Islet of Langerhans (tissue), 1 donor: ENCODE measurements at regions not wholly inside any gene's neighbourhood (a gene's known extent, or its start where the extent isn't known, plus 50 kb on each side); places are given as distances from the start of the nearest gene placed in this dataset.
"Not testable (repeated sequence)": the region's sequence is repeated elsewhere in the genome, so short reads cannot be mapped to it uniquely, and the experiment has no call there.

ENCODE experiments used
- FAIRE-seq: peaks from one replicate; lab custom pipeline; 2011; peaks lifted over from hg19 to GRCh38; lab: Jason Lieb, UNC

- no peak for FAIRE-seq
These were observed 1290.8 kb downstream of the NCAM2 start for GRCh38 chr21:22288885-22289499.

- no peak for FAIRE-seq
These were observed 1293.9 kb downstream of the NCAM2 start for GRCh38 chr21:22292144-22292543.

- FAIRE-seq, result no peak
These were observed 1299.4 kb downstream of the NCAM2 start for GRCh38 chr21:22297575-22297974.

GRCh38 chr21:22311741-22312462, 1313.7 kb downstream of the NCAM2 start:
- FAIRE-seq, result no peak

- FAIRE-seq, result no peak
These were observed 1316.8 kb downstream of the NCAM2 start for GRCh38 chr21:22314963-22315362.

- no peak for FAIRE-seq
These were observed 1321.2 kb downstream of the NCAM2 start for GRCh38 chr21:22319435-22319834.

- FAIRE-seq, result no peak
These were observed 1344.7 kb downstream of the NCAM2 start for GRCh38 chr21:22342889-22343288.

- FAIRE-seq, result no peak
These were observed 1345.1 kb downstream of the NCAM2 start for GRCh38 chr21:22343303-22343702.

- FAIRE-seq, result no peak
These were observed 1345.5 kb downstream of the NCAM2 start for GRCh38 chr21:22343721-22344120.

GRCh38 chr21:22345624-22346023, 1347.4 kb downstream of the NCAM2 start:
- no peak for FAIRE-seq

- no peak for FAIRE-seq
These were observed 1348.4 kb downstream of the NCAM2 start for GRCh38 chr21:22346576-22346975.

- FAIRE-seq, result no peak
These were observed 1352.9 kb downstream of the NCAM2 start for GRCh38 chr21:22351076-22351475.

- no peak for FAIRE-seq
These were observed 1353.9 kb downstream of the NCAM2 start for GRCh38 chr21:22352088-22352487.

- FAIRE-seq, result no peak
These were observed 1357.7 kb downstream of the NCAM2 start for GRCh38 chr21:22355949-22356348.

GRCh38 chr21:22356663-22357062, 1358.5 kb downstream of the NCAM2 start:
- no peak for FAIRE-seq

GRCh38 chr21:22359599-22359998, 1361.4 kb downstream of the NCAM2 start:
- not testable (repeated sequence) for FAIRE-seq

GRCh38 chr21:22363504-22363903, 1365.3 kb downstream of the NCAM2 start:
- FAIRE-seq, result no peak

- FAIRE-seq, result no peak
These were observed 1366.0 kb downstream of the NCAM2 start for GRCh38 chr21:22364163-22364562.

GRCh38 chr21:22374218-22374969, 1376.2 kb downstream of the NCAM2 start:
- FAIRE-seq, result no peak

- FAIRE-seq, result not testable (repeated sequence)
These were observed 1379.6 kb downstream of the NCAM2 start for GRCh38 chr21:22377795-22378194.

- FAIRE-seq, result no peak
These were observed 1395.1 kb downstream of the NCAM2 start for GRCh38 chr21:22393324-22393723.

GRCh38 chr21:22395965-22396364, 1397.8 kb downstream of the NCAM2 start:
- FAIRE-seq, result no peak
